H1 (cell line): ENCODE measurements at regions not wholly inside any gene's neighbourhood (a gene's known extent, or its start where the extent isn't known, plus 50 kb on each side); places are given as distances from the start of the nearest gene placed in this dataset.

Experiments
- CTCF ChIA-PET: fragments of 300-600 bp; sonication (Branson Sonifier 250); formaldehyde crosslinking; loops from one replicate; lab custom pipeline; 2021; ENCODE audit not compliant: partially characterized antibody; lab: Charles Lee
- POLR2A ChIA-PET: fragments of 300-600 bp; sonication (Branson Sonifier 250); formaldehyde crosslinking; loops from one replicate; lab custom pipeline; 2021; ENCODE audit warnings: inconsistent platforms; ENCODE audit not compliant: partially characterized antibody; lab: Charles Lee
- DNase-seq, 2 experiments: peaks; one replicate each; pipeline versions ENCODE4 v3.0.0 to v3.0.0-alpha.2; 2010 to 2022; ENCODE audit warnings: low spot score in 2 of 2, low read depth in 1 of 2, mixed read lengths in 1 of 2
- FAIRE-seq: peaks from 2 replicates; lab custom pipeline; 2011; peaks lifted over from hg19 to GRCh38; lab: Jason Lieb, UNC
- H2AFZ ChIP-seq: 2 replicates; pipeline ENCODE4 v1.8.1; 2012; ENCODE audit warnings: low read length, inconsistent platforms
- H2AK5ac ChIP-seq: 2 replicates; pipeline ENCODE4 v1.6.1; 2013; ENCODE audit warnings: low read depth, low read length
- H2BK120ac ChIP-seq: replicated peaks from 2 replicates; pipeline ENCODE3; 2013; ENCODE audit warnings: low read depth, low read length, inconsistent platforms
- H2BK12ac ChIP-seq: 2 replicates; pipeline ENCODE4 v1.6.1; 2013; ENCODE audit warnings: low read depth, low read length
- H2BK15ac ChIP-seq: 2 replicates; pipeline ENCODE4 v1.6.1; 2013; ENCODE audit warnings: low read length
- H2BK20ac ChIP-seq: 2 replicates; pipeline ENCODE4 v1.6.1; 2013; ENCODE audit warnings: low read length
- H2BK5ac ChIP-seq: 2 replicates; pipeline ENCODE4 v1.6.1; 2013; ENCODE audit warnings: low read depth, low read length
- H3K14ac ChIP-seq: 2 replicates; pipeline ENCODE4 v1.6.1; 2013; ENCODE audit warnings: inconsistent platforms; ENCODE audit not compliant: insufficient read length
- H3K18ac ChIP-seq: 2 replicates; pipeline ENCODE4 v1.6.1; 2013; ENCODE audit warnings: low read length; ENCODE audit errors: extremely low read depth
- H3K23ac ChIP-seq: 2 replicates; pipeline ENCODE4 v1.6.1; 2013; ENCODE audit warnings: inconsistent platforms; ENCODE audit not compliant: insufficient read length
- H3K23me2 ChIP-seq: 2 replicates; pipeline ENCODE4 v1.6.1; 2013; ENCODE audit warnings: low read depth, low read length
- H3K27ac ChIP-seq: 2 replicates; pipeline ENCODE4 v1.6.1; 2011; ENCODE audit warnings: low read depth, low read length, inconsistent platforms
- H3K27me3 ChIP-seq, 4 experiments: replicated peaks in 1 of 4; 1 replicate in 1 of 4; 2 replicates in 3 of 4; pipeline versions ENCODE4 v1.6.1 to v1.8.1; 2011 to 2013; ENCODE audit warnings: low read length in 3 of 4, mild to moderate bottlenecking in 3 of 4, inconsistent platforms in 2 of 4, mixed read lengths in 2 of 4, moderate library complexity in 1 of 4; ENCODE audit not compliant: control insufficient read depth in 3 of 4, insufficient read depth in 3 of 4; ENCODE audit errors: extremely low read depth in 1 of 4
- H3K36me3 ChIP-seq, 4 experiments: 2 replicates each; pipeline versions ENCODE4 v1.6.1 to v1.8.1; 2011 to 2013; ENCODE audit warnings: mild to moderate bottlenecking in 4 of 4, low read length in 3 of 4, moderate library complexity in 2 of 4, control low read depth in 1 of 4, inconsistent platforms in 1 of 4; ENCODE audit not compliant: insufficient read depth in 4 of 4, control insufficient read depth in 2 of 4
- H3K4ac ChIP-seq: replicated peaks from 2 replicates; pipeline ENCODE3; 2013; ENCODE audit warnings: low read length, low read depth, mixed read lengths, inconsistent platforms; ENCODE audit not compliant: insufficient read length
- H3K4me1 ChIP-seq, 4 experiments: replicated peaks in 1 of 4; 1 replicate in 1 of 4; 2 replicates in 3 of 4; pipeline versions ENCODE4 v1.6.1 to v1.8.1; 2011 to 2013; ENCODE audit warnings: low read length in 3 of 4, inconsistent platforms in 2 of 4, mixed read lengths in 1 of 4; ENCODE audit not compliant: insufficient read depth in 4 of 4, control insufficient read depth in 3 of 4
- H3K4me2 ChIP-seq, 2 experiments: 2 replicates each; pipeline versions ENCODE4 v1.6.1 to v1.8.1; 2011 to 2013; ENCODE audit warnings: low read depth in 2 of 2, low read length in 2 of 2, control low read depth in 1 of 2, inconsistent platforms in 1 of 2, mild to moderate bottlenecking in 1 of 2; ENCODE audit not compliant: insufficient read depth in 1 of 2
- H3K4me3 ChIP-seq, 4 experiments: fragments of 200-600, 300-600 bp in 1 of 4; sonication (generic), shearing (Covaris generic), sonication (Bioruptor Twin) in 1 of 4; 2 replicates each; pipeline versions ENCODE4 v1.5.1 to v1.8.1; 2011 to 2016; ENCODE audit warnings: low read length in 4 of 4, low read depth in 3 of 4, control low read depth in 2 of 4, inconsistent platforms in 2 of 4, mild to moderate bottlenecking in 2 of 4, mixed read lengths in 1 of 4, moderate library complexity in 1 of 4; ENCODE audit not compliant: insufficient read depth in 2 of 4; ENCODE audit errors: extremely low read depth in 1 of 4
- H3K56ac ChIP-seq: replicated peaks from 2 replicates; pipeline ENCODE3; 2013; ENCODE audit warnings: low read depth, mild to moderate bottlenecking, mixed read lengths, low read length, inconsistent platforms; ENCODE audit not compliant: insufficient read length
- H3K79me1 ChIP-seq: 2 replicates; pipeline ENCODE4 v1.6.1; 2013; ENCODE audit warnings: low read depth, low read length, control low read depth
- H3K79me2 ChIP-seq, 2 experiments: 2 replicates each; pipeline versions ENCODE4 v1.6.1 to v1.8.1; 2012 to 2013; ENCODE audit warnings: low read length in 2 of 2, mild to moderate bottlenecking in 2 of 2, inconsistent platforms in 1 of 2; ENCODE audit not compliant: insufficient read depth in 2 of 2, control insufficient read depth in 1 of 2
- H3K9ac ChIP-seq, 4 experiments: replicated peaks in 1 of 4; 1 replicate in 1 of 4; 2 replicates in 3 of 4; pipeline versions ENCODE4 v1.6.1 to v1.8.1; 2011 to 2013; ENCODE audit warnings: low read depth in 3 of 4, low read length in 3 of 4, control low read depth in 2 of 4, mild to moderate bottlenecking in 2 of 4, moderate library complexity in 2 of 4, inconsistent platforms in 1 of 4; ENCODE audit errors: extremely low read depth in 1 of 4
- H3K9me3 ChIP-seq, 2 experiments: 2 replicates each; pipeline versions ENCODE4 v1.6.1 to v1.8.1; 2012 to 2013; ENCODE audit warnings: mild to moderate bottlenecking in 2 of 2, moderate library complexity in 2 of 2, control low read depth in 1 of 2, inconsistent platforms in 1 of 2, low read depth in 1 of 2, low read length in 1 of 2, mixed read lengths in 1 of 2; ENCODE audit not compliant: insufficient read depth in 2 of 2
- H4K20me1 ChIP-seq, 2 experiments: replicated peaks in 1 of 2; 2 replicates each; pipeline versions ENCODE3 to v1.8.1; 2011 to 2013; ENCODE audit warnings: inconsistent platforms in 2 of 2, low read length in 2 of 2, mild to moderate bottlenecking in 1 of 2; ENCODE audit not compliant: insufficient read depth in 2 of 2, control insufficient read depth in 1 of 2
- H4K5ac ChIP-seq: 2 replicates; pipeline ENCODE4 v1.6.1; 2013; ENCODE audit warnings: low read length, low read depth, mixed read lengths, inconsistent platforms; ENCODE audit not compliant: insufficient read length
- H4K8ac ChIP-seq: 2 replicates; pipeline ENCODE4 v1.8.0; 2013; ENCODE audit warnings: mild to moderate bottlenecking, moderate library complexity, low read length, inconsistent platforms; ENCODE audit not compliant: insufficient read depth; ENCODE audit errors: extremely low read depth
- H4K91ac ChIP-seq: replicated peaks from 2 replicates; pipeline ENCODE3; 2013; ENCODE audit warnings: low read length, mixed read lengths, inconsistent platforms; ENCODE audit not compliant: insufficient read length
- BRCA1 ChIP-seq: IDR thresholded peaks from 2 replicates; pipeline ENCODE4 v1.6.1; 2012; ENCODE audit warnings: low read depth, low read length, improper control_type of control experiment
- CBX8 ChIP-seq: fragments of 300-800, 300-1000 bp; sonication (generic); IDR thresholded peaks from 2 replicates; pipeline ENCODE4 v1.7.1; 2016; ENCODE audit warnings: low read depth, low read length, borderline replicate concordance
- CHD1 ChIP-seq: IDR thresholded peaks from 2 replicates; pipeline ENCODE4 v1.6.1; 2012; ENCODE audit warnings: low read depth, low read length, improper control_type of control experiment
- CREB1 ChIP-seq: IDR thresholded peaks from 2 replicates; pipeline ENCODE4 v1.6.1; 2012; ENCODE audit warnings: inconsistent platforms
- CTBP2 ChIP-seq: IDR thresholded peaks from 2 replicates; pipeline ENCODE4 v1.7.0; 2011; ENCODE audit warnings: borderline replicate concordance, mild to moderate bottlenecking, moderate library complexity, mixed read lengths, low read length; ENCODE audit not compliant: insufficient read depth, insufficient read length
- FOSL1 ChIP-seq: IDR thresholded peaks from 2 replicates; pipeline ENCODE4 v1.6.1; 2011; ENCODE audit warnings: mild to moderate bottlenecking, low read depth, low read length, moderate library complexity; ENCODE audit not compliant: insufficient read depth
- JUND ChIP-seq: IDR thresholded peaks from 2 replicates; pipeline ENCODE4 v1.6.1; 2011; ENCODE audit warnings: mild to moderate bottlenecking, improper control_type of control experiment, low read length
- MAFK ChIP-seq: IDR thresholded peaks from 2 replicates; pipeline ENCODE4 v1.6.1; 2012; ENCODE audit warnings: low read depth, mild to moderate bottlenecking, improper control_type of control experiment, low read length
- SP1 ChIP-seq: IDR thresholded peaks from 2 replicates; pipeline ENCODE4 v1.6.1; 2011; ENCODE audit warnings: low read depth, low read length
- SUZ12 ChIP-seq: fragments of 200-600 bp; sonication (generic); IDR thresholded peaks from 2 replicates; pipeline ENCODE4 v1.6.1; 2012; ENCODE audit warnings: mild to moderate bottlenecking, inconsistent platforms, low read length, moderate library complexity, mixed read lengths
- WGBS, 2 experiments: shearing (Covaris generic) in 1 of 2; methylation state at CpG; one replicate each; pipeline versions ENCODE4 v1.1.6 to v1.1.7; 2013 to 2015; ENCODE audit warnings: low lambda C conversion rate in 2 of 2, mixed read lengths in 2 of 2, inconsistent platforms in 1 of 2, low coverage in 1 of 2, missing lambda C conversion rate in 1 of 2; ENCODE audit not compliant: insufficient replicate concordance in 2 of 2, insufficient coverage in 1 of 2, insufficient read length in 1 of 2; ENCODE audit errors: extremely low coverage in 1 of 2, missing lambda C conversion rate in 1 of 2; 5-methylcytosine and 5-hydroxymethylcytosine counted together
- TF ChIP-seq, protein P1 (sequence below), 3 experiments: IDR thresholded peaks; 1 replicate in 2 of 3; 2 replicates in 1 of 3; pipeline versions ENCODE4 v1.5.1 to v1.6.1; 2011; ENCODE audit warnings: low read length in 3 of 3, mild to moderate bottlenecking in 3 of 3, inconsistent platforms in 2 of 3, low read depth in 1 of 3, moderate library complexity in 1 of 3; ENCODE audit not compliant: insufficient read depth in 1 of 3; ENCODE audit errors: control extremely low read depth in 1 of 3
- TF ChIP-seq, protein P2 (sequence below): IDR thresholded peaks from 2 replicates; pipeline ENCODE4 v1.6.1; 2011; ENCODE audit warnings: low read depth, mild to moderate bottlenecking, low read length; ENCODE audit not compliant: insufficient read depth

DNA sequence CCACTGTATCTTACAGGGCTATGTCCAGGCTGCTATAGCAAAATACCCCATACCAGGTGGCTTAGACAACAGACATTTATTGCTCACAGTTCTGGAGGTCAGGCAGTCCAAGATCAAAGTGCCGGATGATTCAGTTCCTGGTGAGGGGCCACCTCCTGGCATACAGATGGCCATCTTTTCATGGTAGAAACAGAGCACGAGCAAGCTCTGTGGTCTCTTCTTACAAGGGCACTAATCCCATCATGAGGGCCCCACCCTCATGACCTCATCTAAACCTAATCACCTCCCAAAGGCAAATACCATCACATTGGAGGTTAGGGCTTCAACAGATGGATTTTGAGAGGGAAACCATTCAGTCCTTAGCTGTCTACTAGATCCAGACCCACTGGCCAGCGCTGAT is 117.4 kb upstream of the NECTIN1 start:
- H3K27me3 ChIP-seq, result no peaks in the 10 kb centered on the region
- no peak overlapping the region for H3K27ac ChIP-seq
- no peak overlapping the region for H2BK120ac ChIP-seq
- H2BK20ac ChIP-seq, result no peak overlapping the region
- DNase-seq (no peak), FAIRE-seq (no peak)
- H3K79me2 ChIP-seq, result no peaks in the 10 kb centered on the region
- no peak overlapping the region for H2BK15ac ChIP-seq
- ChIA-PET CTCF (interaction anchor here (0.6 to 2.4 kb wide), 6 partner anchors 18 to 262 kb away, joined by 3 to 8 read pairs (median 3); no protein-coding TSS in a partner anchor), POLR2A (no interaction called here)
- peaks cover 0 to 3% (median 0%) of the 10 kb centered on the region in 4 experiments; a peak in 2 of 7 replicates for H3K4me1 ChIP-seq
- no peak overlapping the region for H2BK12ac ChIP-seq
- no peak overlapping the region for H3K14ac ChIP-seq
- H4K8ac ChIP-seq, result no peak overlapping the region
- H2BK5ac ChIP-seq, result no peak overlapping the region
- no peaks in the 10 kb centered on the region for H4K20me1 ChIP-seq
- no peak overlapping the region for H3K4me3 ChIP-seq
- WGBS, 2 experiments, result 85% methylated on average over 3 of the region's 3 CpGs; no CpG with 5 or more reads in 1 of the 2 experiments
- no peak overlapping the region for H4K91ac ChIP-seq
- no peaks in the 10 kb centered on the region; the same call in 1 of the 2 replicates for H3K23me2 ChIP-seq
- H2AFZ ChIP-seq, result no peak overlapping the region
- H3K36me3 ChIP-seq, result no peaks in the 10 kb centered on the region
- no peak overlapping the region for H3K56ac ChIP-seq
- H3K79me1 ChIP-seq, result no peaks in the 10 kb centered on the region
- no peak overlapping the region for H2AK5ac ChIP-seq
- H3K4ac ChIP-seq, result no peak overlapping the region
- no peak overlapping the region for H4K5ac ChIP-seq
- no peak overlapping the region for H3K23ac ChIP-seq
- no peak overlapping the region for H3K9ac ChIP-seq
- H3K4me2 ChIP-seq, result no peak overlapping the region
- no peak overlapping the region for H3K18ac ChIP-seq
- peaks cover 0 to 2% of the 10 kb centered on the region in 2 experiments; a peak in 1 of 4 replicates for H3K9me3 ChIP-seq
- TF ChIP-seq CBX8, result no peak
- no peak for TF ChIP-seq CREB1
- TF ChIP-seq FOSL1, result no peak
- TF ChIP-seq BRCA1, result no peak
- TF ChIP-seq, protein P1, sequence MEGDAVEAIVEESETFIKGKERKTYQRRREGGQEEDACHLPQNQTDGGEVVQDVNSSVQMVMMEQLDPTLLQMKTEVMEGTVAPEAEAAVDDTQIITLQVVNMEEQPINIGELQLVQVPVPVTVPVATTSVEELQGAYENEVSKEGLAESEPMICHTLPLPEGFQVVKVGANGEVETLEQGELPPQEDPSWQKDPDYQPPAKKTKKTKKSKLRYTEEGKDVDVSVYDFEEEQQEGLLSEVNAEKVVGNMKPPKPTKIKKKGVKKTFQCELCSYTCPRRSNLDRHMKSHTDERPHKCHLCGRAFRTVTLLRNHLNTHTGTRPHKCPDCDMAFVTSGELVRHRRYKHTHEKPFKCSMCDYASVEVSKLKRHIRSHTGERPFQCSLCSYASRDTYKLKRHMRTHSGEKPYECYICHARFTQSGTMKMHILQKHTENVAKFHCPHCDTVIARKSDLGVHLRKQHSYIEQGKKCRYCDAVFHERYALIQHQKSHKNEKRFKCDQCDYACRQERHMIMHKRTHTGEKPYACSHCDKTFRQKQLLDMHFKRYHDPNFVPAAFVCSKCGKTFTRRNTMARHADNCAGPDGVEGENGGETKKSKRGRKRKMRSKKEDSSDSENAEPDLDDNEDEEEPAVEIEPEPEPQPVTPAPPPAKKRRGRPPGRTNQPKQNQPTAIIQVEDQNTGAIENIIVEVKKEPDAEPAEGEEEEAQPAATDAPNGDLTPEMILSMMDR (IDR thresholded peaks at IDR 0.05; ENCODE audit: control extremely low read depth in 1 of 3, insufficient read depth in 1 of 3, low read depth in 1 of 3, low read length in 3 of 3), result no peak
- TF ChIP-seq SUZ12, result no peak
- TF ChIP-seq SP1, result no peak
- TF ChIP-seq MAFK, result no peak
- TF ChIP-seq CHD1, result no peak
- TF ChIP-seq CTBP2, result no peak
- TF ChIP-seq JUND, result no peak
- TF ChIP-seq, protein P2, sequence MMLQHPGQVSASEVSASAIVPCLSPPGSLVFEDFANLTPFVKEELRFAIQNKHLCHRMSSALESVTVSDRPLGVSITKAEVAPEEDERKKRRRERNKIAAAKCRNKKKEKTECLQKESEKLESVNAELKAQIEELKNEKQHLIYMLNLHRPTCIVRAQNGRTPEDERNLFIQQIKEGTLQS, result no peak
